HepG2 (cell line): ENCODE measurements at regions not wholly inside any gene's neighbourhood (a gene's known extent, or its start where the extent isn't known, plus 50 kb on each side); places are given as distances from the start of the nearest gene placed in this dataset.

Experiments used
- ATAC-seq: fragments of 200-7000 bp; cut with Tn5 transposase; 3 replicates; pipeline ENCODE4 v1.9.1; 2020; ENCODE audit warnings: mild to moderate bottlenecking, moderate library complexity
- BruUV-seq: library from RNA; stranded (reverse); fragments of 400-500 nt; replicated peaks from 2 replicates; lab custom pipeline; 2021; lab: Mats Ljungman, UMichigan
- CTCF ChIA-PET: fragments of 300-600 bp; formaldehyde crosslinking; extraction: SDS; loops from one replicate; lab custom pipeline; 2021; ENCODE audit warnings: low total read pairs, inconsistent platforms, low intra/inter-chr PET ratio; lab: Yijun Ruan, JAX
- POLR2A ChIA-PET: fragments of 350-600 bp; sonication (Branson Sonifier 250); formaldehyde crosslinking; loops from one replicate; lab custom pipeline; 2020; ENCODE audit warnings: antibody characterized with exemption, inconsistent platforms; lab: Yijun Ruan, JAX
- DNase-seq: peaks from one replicate; pipeline ENCODE4 v3.0.0-alpha.2; 2015; ENCODE audit warnings: low spot score
- FAIRE-seq: peaks from 3 replicates; lab custom pipeline; 2011; peaks lifted over from hg19 to GRCh38; lab: Jason Lieb, UNC
- H2AFZ ChIP-seq: one replicate; pipeline ENCODE4 v1.6.1; 2011; ENCODE audit warnings: low read length, inconsistent platforms
- H3K27ac ChIP-seq: fragments of 300-600 bp; 3 replicates; pipeline ENCODE4 v1.8.0; 2011; ENCODE audit warnings: mixed run types, mild to moderate bottlenecking, mixed read lengths, low read length, inconsistent platforms; ENCODE audit not compliant: insufficient read depth; ENCODE audit errors: extremely low read length
- H3K27me3 ChIP-seq, 2 experiments: fragments of 200-600 bp in 1 of 2; 2 replicates in 1 of 2; 3 replicates in 1 of 2; pipeline versions ENCODE4 v1.6.0 to v1.8.0; 2011; ENCODE audit warnings: low read length in 2 of 2, mild to moderate bottlenecking in 2 of 2, moderate library complexity in 2 of 2, inconsistent platforms in 1 of 2; ENCODE audit not compliant: insufficient read depth in 2 of 2, control insufficient read depth in 1 of 2
- H3K36me3 ChIP-seq, 2 experiments: fragments of 200-600 bp in 1 of 2; replicated peaks in 1 of 2; 2 replicates in 1 of 2; 3 replicates in 1 of 2; pipeline versions ENCODE4 v1.5.1 to v1.8.0; 2011; ENCODE audit warnings: low read length in 2 of 2, inconsistent platforms in 1 of 2; ENCODE audit not compliant: insufficient read depth in 2 of 2, control insufficient read depth in 1 of 2
- H3K4me1 ChIP-seq: 2 replicates; pipeline ENCODE4 v1.5.1; 2012; ENCODE audit warnings: low read length, inconsistent platforms; ENCODE audit not compliant: insufficient read depth
- H3K4me2 ChIP-seq: 2 replicates; pipeline ENCODE4 v1.6.0; 2011; ENCODE audit warnings: low read depth, low read length, inconsistent platforms
- H3K4me3 ChIP-seq, 3 experiments: fragments of 200-600 bp in 1 of 3; sonication (generic), shearing (Covaris generic) in 1 of 3; replicated peaks in 1 of 3; 2 replicates each; pipeline ENCODE4 v1.5.1; 2011 to 2016; ENCODE audit warnings: low read length in 3 of 3, inconsistent platforms in 2 of 3, low read depth in 2 of 3, mild to moderate bottlenecking in 2 of 3, control low read depth in 1 of 3, mixed read lengths in 1 of 3; ENCODE audit not compliant: insufficient read depth in 1 of 3
- H3K79me2 ChIP-seq: one replicate; pipeline ENCODE4 v1.6.1; 2011; ENCODE audit warnings: low read length, inconsistent platforms; ENCODE audit not compliant: insufficient read depth
- H3K9ac ChIP-seq: 2 replicates; pipeline ENCODE4 v1.6.0; 2011; ENCODE audit warnings: mild to moderate bottlenecking, low read depth, low read length, inconsistent platforms; ENCODE audit not compliant: insufficient read depth
- H3K9me3 ChIP-seq: 2 replicates; pipeline ENCODE4 v1.5.1; 2012; ENCODE audit warnings: mild to moderate bottlenecking, low read length
- H4K20me1 ChIP-seq: 2 replicates; pipeline ENCODE4 v1.6.0; 2011; ENCODE audit warnings: inconsistent platforms, mild to moderate bottlenecking, low read length, moderate library complexity; ENCODE audit not compliant: insufficient read depth
- ATF5 ChIP-seq: sonication (generic); formaldehyde crosslinking; IDR thresholded peaks from 2 replicates; pipeline ENCODE4 v1.4.0; 2020; ENCODE audit warnings: mild to moderate bottlenecking, low read depth, missing genetic modification reagents
- CHD2 ChIP-seq: IDR thresholded peaks from 2 replicates; pipeline ENCODE4 v1.6.1; 2011; ENCODE audit warnings: low read depth, low read length, improper control_type of control experiment
- KAT2B ChIP-seq: fragments of 150-350 bp; IDR thresholded peaks from 2 replicates; pipeline ENCODE4 v1.6.1; 2014; ENCODE audit warnings: low read depth, low read length, borderline replicate concordance
- PRDM4 ChIP-seq: sonication (generic); formaldehyde crosslinking; IDR thresholded peaks from 2 replicates; pipeline ENCODE4 v1.9.0; 2021; ENCODE audit warnings: missing genetic modification reagents, borderline replicate concordance
- SNAPC2 ChIP-seq: sonication (generic); formaldehyde crosslinking; IDR thresholded peaks from 2 replicates; pipeline ENCODE4 v1.8.1; 2022; ENCODE audit warnings: mild to moderate bottlenecking, missing genetic modification reagents
- SOX5 ChIP-seq: IDR thresholded peaks from 2 replicates; pipeline ENCODE4 v1.6.1; 2016; ENCODE audit warnings: borderline replicate concordance
- TFDP2 ChIP-seq: sonication (generic); formaldehyde crosslinking; IDR thresholded peaks from 2 replicates; pipeline ENCODE4 v1.4.0; 2020; ENCODE audit warnings: missing genetic modification reagents
- TOE1 ChIP-seq: sonication (generic); formaldehyde crosslinking; IDR thresholded peaks from 2 replicates; pipeline ENCODE4 v1.4.0; 2020; ENCODE audit warnings: mild to moderate bottlenecking, missing genetic modification reagents
- ZBTB10 ChIP-seq: sonication (generic); formaldehyde crosslinking; IDR thresholded peaks from 2 replicates; pipeline ENCODE4 v1.4.0; 2020; ENCODE audit warnings: missing genetic modification reagents, borderline replicate concordance
- ZNF552 ChIP-seq: sonication (generic); formaldehyde crosslinking; IDR thresholded peaks from 2 replicates; pipeline ENCODE4 v1.9.0; 2022; ENCODE audit warnings: missing genetic modification reagents, mild to moderate bottlenecking, borderline replicate concordance
- ZNF652 ChIP-seq: IDR thresholded peaks from 2 replicates; pipeline ENCODE4 v1.6.1; 2016; ENCODE audit warnings: low read depth, borderline replicate concordance
- ZNF704 ChIP-seq: sonication (generic); formaldehyde crosslinking; IDR thresholded peaks from 2 replicates; pipeline ENCODE4 v1.8.1; 2023; ENCODE audit warnings: mild to moderate bottlenecking, inconsistent platforms, moderate library complexity, missing genetic modification reagents, borderline replicate concordance
- ZSCAN30 ChIP-seq: sonication (generic); formaldehyde crosslinking; IDR thresholded peaks from 2 replicates; pipeline ENCODE4 v1.5.0; 2020; ENCODE audit warnings: mild to moderate bottlenecking, missing genetic modification reagents
- WGBS: methylation state at CpG from one replicate; pipeline ENCODE4 v1.1.6; 2017; ENCODE audit warnings: low lambda C conversion rate; 5-methylcytosine and 5-hydroxymethylcytosine counted together
- in situ Hi-C: cut with HindIII; loops from 2 replicates; pipeline ENCODE4 v1.10.0; 2017; ENCODE audit warnings: low pct_unique_long_range_greater_than_20kb; ENCODE audit not compliant: extremely low pct_ligation_motif_present
- intact Hi-C: fragments of 100-400 bp; cut with micrococcal nuclease; formaldehyde crosslinking; loops from one replicate; pipeline ENCODE4 v1.10.0; 2022; ENCODE audit not compliant: unreplicated experiment

- no peak for TF ChIP-seq CHD2
- no peak for TF ChIP-seq ATF5 (CRISPR knock-in tag)
- no peak for TF ChIP-seq PRDM4 (CRISPR knock-in tag)
- TF ChIP-seq ZNF704 (CRISPR knock-in tag) = no peak
- TF ChIP-seq ZNF652 (CRISPR knock-in tag) = no peak
- TF ChIP-seq ZNF552 (CRISPR knock-in tag) = no peak
- no peak for TF ChIP-seq TFDP2 (CRISPR knock-in tag)
- TF ChIP-seq SOX5 (CRISPR knock-in tag) = no peak
- TF ChIP-seq SNAPC2 (CRISPR knock-in tag) = no peak
- TF ChIP-seq ZSCAN30 (CRISPR knock-in tag) = no peak
- no peak for TF ChIP-seq TOE1 (CRISPR knock-in tag)
- no peak for TF ChIP-seq KAT2B
- TF ChIP-seq ZBTB10 (CRISPR knock-in tag) = no peak
- intact Hi-C loops = no loop called here
These were observed 272.0 kb upstream of the KLF6 start for GRCh38 chr10:4057021-4057420.

More at GRCh38 chr10:4057021-4057420, 272.0 kb upstream of the KLF6 start:
- CTCF ChIA-PET = no interaction called here
- H3K27me3 ChIP-seq = peaks cover 0 to 16% of the 10 kb centered on the region in 2 experiments; a peak in 1 of 5 replicates
- in situ Hi-C loops = no loop called here
- no peak overlapping the region for H3K4me3 ChIP-seq
- POLR2A ChIA-PET = interaction anchor here (0.6 kb wide), 1 partner anchor 1192 kb away, joined by 3 read pairs; no protein-coding TSS in a partner anchor
- BruUV-seq = no TSS peak
- 11% methylated on average over 5 of the region's 6 CpGs for WGBS
- DNase-seq (no peak), ATAC-seq (no peak), FAIRE-seq (no peak)
- H3K36me3 ChIP-seq = no peaks in the 10 kb centered on the region
- H3K79me2 ChIP-seq = no peaks in the 10 kb centered on the region
- no peaks in the 10 kb centered on the region for H4K20me1 ChIP-seq
- H3K4me1 ChIP-seq = no peaks in the 10 kb centered on the region
- H3K4me2 ChIP-seq = no peak overlapping the region
- no peak overlapping the region for H2AFZ ChIP-seq
- H3K27ac ChIP-seq = no peak overlapping the region
- no peak overlapping the region for H3K9ac ChIP-seq
- no peaks in the 10 kb centered on the region for H3K9me3 ChIP-seq
